A673 (cell line): ENCODE measurements at regions not wholly inside any gene's neighbourhood (a gene's known extent, or its start where the extent isn't known, plus 50 kb on each side); places are given as distances from the start of the nearest gene placed in this dataset.

Experiments
- CTCF ChIP-seq: fragments of 300-800, 200-600 bp; sonication (generic); conservative IDR thresholded peaks from 2 replicates; pipeline ENCODE4 v1.5.1; 2017; ENCODE audit warnings: low read depth, mild to moderate bottlenecking, antibody characterized with exemption, low read length, moderate library complexity, mixed read lengths
- EZH2 ChIP-seq: fragments of 200-600 bp; sonication (generic); IDR thresholded peaks from 2 replicates; pipeline ENCODE4 v1.6.1; 2017; ENCODE audit warnings: borderline replicate concordance, low read depth, mild to moderate bottlenecking, mixed read lengths, antibody characterized with exemption, low read length; ENCODE audit not compliant: poor library complexity, severe bottlenecking

DNA sequence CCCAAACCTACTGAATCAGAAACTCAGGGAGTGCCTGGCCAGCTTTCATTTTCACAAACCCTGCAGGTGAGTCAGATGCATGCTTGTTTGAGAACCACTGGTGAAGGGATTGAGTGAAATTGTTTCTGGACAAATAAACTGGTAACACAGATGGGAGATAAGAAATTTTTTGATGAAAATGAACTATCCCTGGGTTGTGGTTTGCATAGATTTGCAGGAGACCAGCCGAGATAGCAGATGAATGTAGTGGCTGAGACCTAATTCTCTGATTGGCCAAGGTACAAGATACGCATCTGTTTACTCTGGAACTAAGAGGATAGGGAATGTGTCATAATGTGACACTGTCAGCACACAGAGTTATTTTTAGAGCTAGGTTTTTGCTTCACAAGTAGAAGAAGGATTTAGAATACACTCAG lies 117.8 kb upstream of the NOCT start:
- TF ChIP-seq CTCF (no peak), EZH2 (no peak)
